ENCODE measurements at regions not wholly inside any gene's neighbourhood (a gene's known extent, or its start where the extent isn't known, plus 50 kb on each side); places are given as distances from the start of the nearest gene placed in this dataset.
"Not testable (repeated sequence)": the region's sequence is repeated elsewhere in the genome, so short reads cannot be mapped to it uniquely, and the experiment has no call there.

DNA sequence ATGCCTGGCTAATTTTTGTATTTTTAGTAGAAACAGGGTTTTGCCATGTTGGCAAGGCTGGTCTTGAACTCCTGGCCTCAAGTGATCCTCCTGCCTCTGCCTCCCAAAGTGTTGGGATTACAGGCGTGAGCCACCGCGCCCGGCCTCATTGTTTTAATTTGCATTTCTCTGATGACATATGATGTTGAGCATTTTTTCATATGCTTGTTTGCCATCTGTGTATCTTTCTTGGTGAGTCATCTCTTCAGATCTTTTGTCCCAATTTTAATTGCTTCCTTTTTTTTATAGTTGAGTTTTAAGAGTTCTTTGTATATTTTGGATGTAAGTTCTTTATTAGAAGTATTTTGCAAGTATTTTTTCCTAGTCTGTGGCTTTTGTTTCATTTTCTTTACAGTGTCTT is 117.6 kb downstream of the GNL3L start:
- H2BK12ac ChIP-seq (ENCODE audit: low read depth, low read length); H3K9me3 ChIP-seq (ENCODE audit: insufficient read depth in 2 of 2, low read depth in 1 of 2, low read length in 1 of 2); H3K14ac ChIP-seq (ENCODE audit: insufficient read length); H3K79me1 ChIP-seq (ENCODE audit: low read depth, low read length); DNase-seq (ENCODE audit: low read depth in 1 of 2, low spot score in 2 of 2); H3K23ac ChIP-seq (ENCODE audit: insufficient read length); H4K8ac ChIP-seq (ENCODE audit: extremely low read depth, insufficient read depth, low read length); H2BK120ac ChIP-seq (replicated peaks; ENCODE audit: low read depth, low read length); H3K4me2 ChIP-seq (ENCODE audit: insufficient read depth in 1 of 2, low read depth in 2 of 2, low read length in 2 of 2); H3K56ac ChIP-seq (replicated peaks; ENCODE audit: insufficient read length, low read depth, low read length); H4K5ac ChIP-seq (ENCODE audit: insufficient read length, low read depth, low read length); H3K36me3 ChIP-seq (ENCODE audit: control insufficient read depth in 2 of 4, insufficient read depth in 4 of 4, low read length in 3 of 4); H3K18ac ChIP-seq (ENCODE audit: extremely low read depth, low read length); POLR2A ChIA-PET (ENCODE audit: partially characterized antibody); H3K27me3 ChIP-seq (replicated peaks in 1 of 4; ENCODE audit: control insufficient read depth in 3 of 4, extremely low read depth in 1 of 4, insufficient read depth in 3 of 4, low read length in 3 of 4); H3K23me2 ChIP-seq (ENCODE audit: low read depth, low read length); H3K4ac ChIP-seq (replicated peaks; ENCODE audit: insufficient read length, low read depth, low read length); H3K4me1 ChIP-seq (replicated peaks in 1 of 4; ENCODE audit: control insufficient read depth in 3 of 4, insufficient read depth in 4 of 4, low read length in 3 of 4); H3K27ac ChIP-seq (ENCODE audit: low read depth, low read length); H2AFZ ChIP-seq (ENCODE audit: low read length); H4K20me1 ChIP-seq (replicated peaks in 1 of 2; ENCODE audit: control insufficient read depth in 1 of 2, insufficient read depth in 2 of 2, low read length in 2 of 2); H3K79me2 ChIP-seq (ENCODE audit: control insufficient read depth in 1 of 2, insufficient read depth in 2 of 2, low read length in 2 of 2); H3K4me3 ChIP-seq (ENCODE audit: extremely low read depth in 1 of 4, insufficient read depth in 2 of 4, low read depth in 3 of 4, low read length in 4 of 4); H4K91ac ChIP-seq (replicated peaks; ENCODE audit: insufficient read length, low read length); H2BK20ac ChIP-seq (ENCODE audit: low read length); H2BK15ac ChIP-seq (ENCODE audit: low read length); FAIRE-seq; H2BK5ac ChIP-seq (ENCODE audit: low read depth, low read length); H2AK5ac ChIP-seq (ENCODE audit: low read depth, low read length); H3K9ac ChIP-seq (replicated peaks in 1 of 4; ENCODE audit: extremely low read depth in 1 of 4, low read depth in 3 of 4, low read length in 3 of 4): not testable (repeated sequence)
- CTCF ChIA-PET (ENCODE audit: partially characterized antibody): interaction anchor here (1.3 kb wide), 1 partner anchor 142 kb away, joined by 3 read pairs; no protein-coding TSS in a partner anchor
- WGBS, 2 experiments (ENCODE audit: extremely low coverage in 1 of 2, insufficient coverage in 1 of 2, insufficient read length in 1 of 2, insufficient replicate concordance in 2 of 2, low coverage in 1 of 2, low lambda C conversion rate in 2 of 2, missing lambda C conversion rate in 1 of 2): 97% methylated on average over 4 of the region's 4 CpGs; no CpG with 5 or more reads in 1 of the 2 experiments

Data from H1 (cell line).